GM23248 (cell line): ENCODE measurements at regions not wholly inside any gene's neighbourhood (a gene's known extent, or its start where the extent isn't known, plus 50 kb on each side); places are given as distances from the start of the nearest gene placed in this dataset.

Source experiments
- DNase-seq: peaks from one replicate; pipeline ENCODE4 v3.0.0-alpha.2; 2015
- H2AFZ ChIP-seq: fragments of 200-600 bp; sonication (generic); 2 replicates; pipeline ENCODE4 v1.6.1; 2016; ENCODE audit warnings: antibody characterized with exemption
- H3F3A ChIP-seq: fragments of 200-600 bp; sonication (generic); 2 replicates; pipeline ENCODE4 v1.6.1; 2016; ENCODE audit warnings: mild to moderate bottlenecking, antibody characterized with exemption, mixed run types; ENCODE audit not compliant: insufficient read depth
- H3K27ac ChIP-seq: fragments of 200-600 bp; sonication (generic); 2 replicates; pipeline ENCODE4 v1.5.1; 2016; ENCODE audit warnings: mild to moderate bottlenecking
- H3K27me3 ChIP-seq: fragments of 200-600 bp; sonication (generic); replicated peaks from 2 replicates; pipeline ENCODE4 v1.6.1; 2016; ENCODE audit warnings: mild to moderate bottlenecking; ENCODE audit not compliant: insufficient read depth
- H3K36me3 ChIP-seq: fragments of 200-600 bp; sonication (generic); 2 replicates; pipeline ENCODE4 v1.6.1; 2016; ENCODE audit warnings: low read depth, mild to moderate bottlenecking
- H3K4me1 ChIP-seq: fragments of 200-600 bp; sonication (generic); 2 replicates; pipeline ENCODE4 v1.6.1; 2016; ENCODE audit warnings: mild to moderate bottlenecking; ENCODE audit not compliant: insufficient read depth
- H3K4me2 ChIP-seq: fragments of 200-600 bp; sonication (generic); one replicate; pipeline ENCODE4 v1.6.1; 2016; ENCODE audit warnings: mild to moderate bottlenecking; ENCODE audit not compliant: unreplicated experiment
- H3K4me3 ChIP-seq: fragments of 200-600 bp; sonication (generic); 2 replicates; pipeline ENCODE4 v1.5.1; 2016; ENCODE audit warnings: mild to moderate bottlenecking
- H3K79me2 ChIP-seq: fragments of 200-600 bp; sonication (generic); 2 replicates; pipeline ENCODE4 v1.6.1; 2016; ENCODE audit warnings: mild to moderate bottlenecking; ENCODE audit not compliant: insufficient read depth
- H3K9ac ChIP-seq: fragments of 200-600 bp; sonication (generic); 2 replicates; pipeline ENCODE4 v1.6.1; 2016; ENCODE audit warnings: mild to moderate bottlenecking
- H3K9me2 ChIP-seq: fragments of 200-600 bp; sonication (generic); 2 replicates; pipeline ENCODE4 v1.6.1; 2016; ENCODE audit warnings: mixed run types, mild to moderate bottlenecking, moderate library complexity; ENCODE audit not compliant: insufficient read depth
- H3K9me3 ChIP-seq: fragments of 200-600 bp; sonication (generic); one replicate; pipeline ENCODE4 v1.6.1; 2017; ENCODE audit warnings: low read depth
- H4K20me1 ChIP-seq: fragments of 200-600 bp; sonication (generic); 2 replicates; pipeline ENCODE4 v1.6.0; 2016; ENCODE audit not compliant: insufficient read depth
- EZH2 ChIP-seq: fragments of 200-600 bp; sonication (generic); IDR thresholded peaks from 2 replicates; pipeline ENCODE4 v1.6.1; 2018; ENCODE audit warnings: antibody characterized with exemption, mild to moderate bottlenecking; ENCODE audit not compliant: insufficient read depth, poor library complexity, severe bottlenecking
- EZH2phosphoT487 ChIP-seq: fragments of 200-600 bp; sonication (generic); IDR thresholded peaks from 2 replicates; pipeline ENCODE4 v1.6.1; 2018; ENCODE audit warnings: antibody characterized with exemption, moderate library complexity, mild to moderate bottlenecking, low read depth; ENCODE audit not compliant: insufficient read depth
- WGBS, 2 experiments: methylation state at CpG; one replicate each; pipeline ENCODE4 v1.1.6; 2015 to 2017; ENCODE audit warnings: low lambda C conversion rate in 2 of 2, low coverage in 1 of 2; ENCODE audit errors: missing lambda C conversion rate in 2 of 2; 5-methylcytosine and 5-hydroxymethylcytosine counted together
- in situ Hi-C: fragments of 300-500 bp; cut with MboI; formaldehyde crosslinking; loops from 2 replicates; pipeline ENCODE4 v1.15.0; 2020

- in situ Hi-C loops: no loop called here
These were observed 171.7 kb downstream of the ANKRD30B start for GRCh38 chr18:14919666-14920065.

GRCh38 chr18:14921031-14921430 is 173.1 kb downstream of the ANKRD30B start:
- H3K27me3 ChIP-seq: no peaks in the 10 kb centered on the region
- in situ Hi-C loops: no loop called here

More at GRCh38 chr18:14919666-14920065, 171.7 kb downstream of the ANKRD30B start:
- Histone ChIP-seq H3K9me3 (no peaks in the 10 kb centered on the region), H3F3A (no peaks in the 10 kb centered on the region), H4K20me1 (no peaks in the 10 kb centered on the region), H3K4me2 (no peak overlapping the region), H3K4me3 (no peak overlapping the region), H3K79me2 (no peaks in the 10 kb centered on the region), H3K27ac (no peak overlapping the region), H2AFZ (no peak overlapping the region), H3K4me1 (no peaks in the 10 kb centered on the region), H3K9me2 (no peaks in the 10 kb centered on the region), H3K9ac (no peak overlapping the region), H3K36me3 (no peaks in the 10 kb centered on the region), H3K27me3 (no peaks in the 10 kb centered on the region)
- TF ChIP-seq EZH2 (no peak), EZH2phosphoT487 (no peak)
- WGBS, 2 experiments: 5% methylated on average over 1 of the region's 1 CpG
- DNase-seq: no peak

GRCh38 chr18:14921547-14921946 is 173.6 kb downstream of the ANKRD30B start:
- 70 to 82% methylated on average over 4 of the region's 4 CpGs for WGBS, 2 experiments
- in situ Hi-C loops: no loop called here
- no peaks in the 10 kb centered on the region for H3K36me3 ChIP-seq
- H3K4me2 ChIP-seq: no peak overlapping the region
- H3K27ac ChIP-seq: no peak overlapping the region
- TF ChIP-seq EZH2 (no peak), EZH2phosphoT487 (no peak)
- H3K27me3 ChIP-seq: no peaks in the 10 kb centered on the region
- no peaks in the 10 kb centered on the region for H4K20me1 ChIP-seq
- no peaks in the 10 kb centered on the region for H3K79me2 ChIP-seq
- no peaks in the 10 kb centered on the region for H3K9me2 ChIP-seq
- H3K9ac ChIP-seq: no peak overlapping the region
- H3K4me3 ChIP-seq: no peak overlapping the region
- H3K4me1 ChIP-seq: no peaks in the 10 kb centered on the region
- no peaks in the 10 kb centered on the region for H3F3A ChIP-seq
- no peak for DNase-seq
- H3K9me3 ChIP-seq: no peaks in the 10 kb centered on the region
- no peak overlapping the region for H2AFZ ChIP-seq

More at GRCh38 chr18:14921031-14921430, 173.1 kb downstream of the ANKRD30B start:
- Histone ChIP-seq H2AFZ (no peak overlapping the region), H3K4me2 (no peak overlapping the region), H3K36me3 (no peaks in the 10 kb centered on the region), H3K9me3 (no peaks in the 10 kb centered on the region), H3K9ac (no peak overlapping the region), H3K4me3 (no peak overlapping the region), H3K4me1 (no peaks in the 10 kb centered on the region), H3F3A (no peaks in the 10 kb centered on the region), H4K20me1 (no peaks in the 10 kb centered on the region), H3K27ac (no peak overlapping the region), H3K79me2 (no peaks in the 10 kb centered on the region), H3K9me2 (no peaks in the 10 kb centered on the region)
- no peak for DNase-seq
- no peak for TF ChIP-seq EZH2
- 49 to 64% methylated on average over 5 of the region's 5 CpGs for WGBS, 2 experiments

- no peak for DNase-seq
- H4K20me1 ChIP-seq: no peaks in the 10 kb centered on the region
- in situ Hi-C loops: no loop called here
- H3K79me2 ChIP-seq: no peaks in the 10 kb centered on the region
- WGBS, 2 experiments: 58 to 73% methylated on average over 3 of the region's 3 CpGs
- no peaks in the 10 kb centered on the region for H3K9me2 ChIP-seq
- TF ChIP-seq EZH2 (no peak), EZH2phosphoT487 (no peak)
- H2AFZ ChIP-seq: no peak overlapping the region
- H3K9ac ChIP-seq: no peak overlapping the region
- H3K36me3 ChIP-seq: no peaks in the 10 kb centered on the region
- no peak overlapping the region for H3K27ac ChIP-seq
- H3K4me2 ChIP-seq: no peak overlapping the region
- H3K9me3 ChIP-seq: no peaks in the 10 kb centered on the region
- no peaks in the 10 kb centered on the region for H3K27me3 ChIP-seq
- no peak overlapping the region for H3K4me3 ChIP-seq
- no peaks in the 10 kb centered on the region for H3K4me1 ChIP-seq
- H3F3A ChIP-seq: no peaks in the 10 kb centered on the region
These were observed 174.1 kb downstream of the ANKRD30B start for GRCh38 chr18:14922031-14922430.

- WGBS, 2 experiments: 25 to 36% methylated on average over 4 of the region's 4 CpGs
These were observed 175.1 kb downstream of the ANKRD30B start for GRCh38 chr18:14922965-14923565.

More at GRCh38 chr18:14922965-14923565, 175.1 kb downstream of the ANKRD30B start:
- DNase-seq: no peak
- no peak overlapping the region for H3K9ac ChIP-seq
- H3K36me3 ChIP-seq: no peaks in the 10 kb centered on the region
- TF ChIP-seq EZH2: no peak
- no peaks in the 10 kb centered on the region for H3K27me3 ChIP-seq
- no peaks in the 10 kb centered on the region for H3K79me2 ChIP-seq
- H3K4me1 ChIP-seq: no peaks in the 10 kb centered on the region
- no peaks in the 10 kb centered on the region for H3K9me2 ChIP-seq
- no peak overlapping the region for H2AFZ ChIP-seq
- no peaks in the 10 kb centered on the region for H4K20me1 ChIP-seq
- no peak overlapping the region for H3K27ac ChIP-seq
- in situ Hi-C loops: no loop called here
- H3F3A ChIP-seq: no peaks in the 10 kb centered on the region
- H3K4me2 ChIP-seq: no peak overlapping the region
- H3K9me3 ChIP-seq: no peaks in the 10 kb centered on the region
- no peak overlapping the region for H3K4me3 ChIP-seq
